B cell (primary cell): ENCODE measurements at regions not wholly inside any gene's neighbourhood (a gene's known extent, or its start where the extent isn't known, plus 50 kb on each side); places are given as distances from the start of the nearest gene placed in this dataset.
"Not testable (repeated sequence)": the region's sequence is repeated elsewhere in the genome, so short reads cannot be mapped to it uniquely, and the experiment has no call there.

ENCODE experiments used
- ATAC-seq: fragments of 200-7000 bp; cut with Tn5 transposase; one replicate; pipeline ENCODE4 v1.10.0; 2021; ENCODE audit warnings: low read depth, mild to moderate bottlenecking, moderate number of reproducible peaks, moderate library complexity
- CTCF ChIA-PET: fragments of 350-600 bp; sonication (Branson Sonifier 250); formaldehyde crosslinking; loops from one replicate; lab custom pipeline; 2021; ENCODE audit warnings: antibody characterized with exemption, inconsistent platforms; lab: Charles Lee
- POLR2A ChIA-PET: fragments of 350-600 bp; sonication (Branson Sonifier 250); formaldehyde crosslinking; loops from one replicate; lab custom pipeline; 2021; ENCODE audit warnings: antibody characterized with exemption; lab: Charles Lee
- DNase-seq: peaks from one replicate; pipeline ENCODE4 v3.0.0; 2013
- H2AFZ ChIP-seq: 2 replicates; pipeline ENCODE4 v1.6.1; 2012; ENCODE audit warnings: mild to moderate bottlenecking, low read depth, low read length; ENCODE audit not compliant: insufficient read depth, poor library complexity, severe bottlenecking
- H3K27ac ChIP-seq, 2 donors: 1 replicate in 1 of 2; 2 replicates in 1 of 2; pipeline ENCODE4 v1.5.1; 2012 to 2013; ENCODE audit warnings: low read length in 2 of 2, mild to moderate bottlenecking in 2 of 2, moderate library complexity in 1 of 2
- H3K27me3 ChIP-seq, 4 experiments: fragments of 200-600 bp in 1 of 4; sonication (generic) in 1 of 4; replicated peaks in 1 of 4; 1 replicate in 2 of 4; 2 replicates in 2 of 4; pipeline versions ENCODE4 v1.6.1 to v1.7.0; 2013 to 2016; ENCODE audit warnings: low read length in 3 of 4, mild to moderate bottlenecking in 2 of 4, mixed read lengths in 1 of 4, moderate library complexity in 1 of 4; ENCODE audit not compliant: insufficient read depth in 4 of 4, control insufficient read depth in 3 of 4; ENCODE audit errors: control extremely low read depth in 1 of 4
- H3K36me3 ChIP-seq, 2 experiments: replicated peaks in 1 of 2; 1 replicate in 1 of 2; 2 replicates in 1 of 2; pipeline versions ENCODE4 v1.6.1 to v1.7.1; 2013; ENCODE audit warnings: low read length in 1 of 2; ENCODE audit not compliant: insufficient read depth in 2 of 2, control insufficient read depth in 1 of 2; ENCODE audit errors: control extremely low read depth in 1 of 2, extremely low read depth in 1 of 2
- H3K4me1 ChIP-seq, 2 donors: fragments of 200-600 bp in 1 of 2; sonication (generic) in 1 of 2; 1 replicate in 1 of 2; 2 replicates in 1 of 2; pipeline versions ENCODE4 v1.5.1 to v1.6.1; 2013 to 2017; ENCODE audit warnings: low read length in 2 of 2; ENCODE audit not compliant: control insufficient read depth in 2 of 2, insufficient read depth in 2 of 2
- H3K4me2 ChIP-seq: replicated peaks from 2 replicates; pipeline ENCODE3; 2012; ENCODE audit warnings: mild to moderate bottlenecking, low read depth, low read length; ENCODE audit not compliant: poor library complexity, severe bottlenecking
- H3K4me3 ChIP-seq, 5 experiments: fragments of 200-600 bp in 1 of 5; sonication (generic) in 1 of 5; 1 replicate in 3 of 5; 2 replicates in 2 of 5; pipeline versions ENCODE4 v1.5.1 to v1.7.0; 2011 to 2016; ENCODE audit warnings: low read length in 4 of 5, mild to moderate bottlenecking in 4 of 5, low read depth in 2 of 5, control low read depth in 1 of 5, moderate library complexity in 1 of 5; ENCODE audit not compliant: insufficient read depth in 1 of 5; ENCODE audit errors: control extremely low read depth in 1 of 5, extremely low read depth in 1 of 5
- H3K79me2 ChIP-seq: fragments of 200-600 bp; sonication (generic); one replicate; pipeline ENCODE4 v1.6.0; 2016; ENCODE audit warnings: low read length; ENCODE audit not compliant: control insufficient read depth, insufficient read depth
- H3K9ac ChIP-seq: fragments of 200-600 bp; sonication (generic); 2 replicates; pipeline ENCODE4 v1.6.1; 2017; ENCODE audit warnings: mild to moderate bottlenecking, low read length, moderate library complexity
- H3K9me3 ChIP-seq, 3 donors: one replicate each; pipeline versions ENCODE4 v1.6.1 to v1.7.1; 2013; ENCODE audit warnings: low read length in 2 of 3; ENCODE audit not compliant: control insufficient read depth in 2 of 3, insufficient read depth in 1 of 3; ENCODE audit errors: control extremely low read depth in 1 of 3
- H4K20me1 ChIP-seq: 2 replicates; pipeline ENCODE4 v1.6.0; 2012; ENCODE audit warnings: mild to moderate bottlenecking, low read length; ENCODE audit not compliant: insufficient read depth, control insufficient read depth, poor library complexity, severe bottlenecking
- H3K27ac Mint-ChIP-seq: one replicate; pipeline ENCODE4 v1.8.0; 2021; ENCODE audit warnings: mixed read lengths
- H3K27me3 Mint-ChIP-seq: one replicate; pipeline ENCODE4 v1.8.0; 2021; ENCODE audit warnings: mixed read lengths
- H3K4me1 Mint-ChIP-seq: one replicate; pipeline ENCODE4 v1.8.0; 2021; ENCODE audit warnings: mixed read lengths
- H3K4me3 Mint-ChIP-seq: one replicate; pipeline ENCODE4 v1.8.0; 2021; ENCODE audit warnings: mixed read lengths
- H3K9me3 Mint-ChIP-seq: one replicate; pipeline ENCODE4 v1.8.0; 2022; ENCODE audit warnings: mixed read lengths; ENCODE audit not compliant: insufficient read depth
- WGBS: methylation state at CpG from one replicate; pipeline ENCODE4 v1.1.5; 2013; ENCODE audit warnings: missing lambda C conversion rate; ENCODE audit not compliant: insufficient coverage; 5-methylcytosine and 5-hydroxymethylcytosine counted together
- intact Hi-C: fragments of 100-400 bp; cut with micrococcal nuclease; formaldehyde crosslinking; loops from one replicate; pipeline ENCODE4 v1.10.0; 2022

GRCh38 chr6:67879105-67879904 lies 755.8 kb upstream of the ADGRB3 start:
- H2AFZ ChIP-seq, H3K27ac Mint-ChIP-seq, H3K27ac ChIP-seq, H3K27me3 ChIP-seq, intact Hi-C loops, H3K9me3 Mint-ChIP-seq, POLR2A ChIA-PET, H3K4me1 ChIP-seq, CTCF ChIA-PET, DNase-seq, H4K20me1 ChIP-seq, H3K9me3 ChIP-seq, H3K79me2 ChIP-seq, H3K4me2 ChIP-seq, H3K4me1 Mint-ChIP-seq, H3K36me3 ChIP-seq, H3K27me3 Mint-ChIP-seq, H3K4me3 ChIP-seq, H3K9ac ChIP-seq, H3K4me3 Mint-ChIP-seq, ATAC-seq: not testable (repeated sequence)
- no CpG with 5 or more reads among the region's 1 CpG for WGBS

- POLR2A ChIA-PET, H3K4me2 ChIP-seq, H3K27ac Mint-ChIP-seq, intact Hi-C loops, H3K4me1 Mint-ChIP-seq, DNase-seq, H3K4me3 ChIP-seq, H3K79me2 ChIP-seq, H2AFZ ChIP-seq, CTCF ChIA-PET, H3K4me3 Mint-ChIP-seq, H4K20me1 ChIP-seq, H3K36me3 ChIP-seq, H3K27me3 ChIP-seq, H3K9me3 Mint-ChIP-seq, H3K4me1 ChIP-seq, H3K9ac ChIP-seq, H3K27ac ChIP-seq, H3K27me3 Mint-ChIP-seq, ATAC-seq, H3K9me3 ChIP-seq: not testable (repeated sequence)
- WGBS: 93% methylated on average over 7 of the region's 7 CpGs
Observed at GRCh38 chr6:67878216-67878615, 756.9 kb upstream of the ADGRB3 start.
